ENCODE measurements at regions not wholly inside any gene's neighbourhood (a gene's known extent, or its start where the extent isn't known, plus 50 kb on each side); places are given as distances from the start of the nearest gene placed in this dataset.
A peak's percentile ranks its signal among the peaks of the same experiment; 100 is the strongest.

DNA sequence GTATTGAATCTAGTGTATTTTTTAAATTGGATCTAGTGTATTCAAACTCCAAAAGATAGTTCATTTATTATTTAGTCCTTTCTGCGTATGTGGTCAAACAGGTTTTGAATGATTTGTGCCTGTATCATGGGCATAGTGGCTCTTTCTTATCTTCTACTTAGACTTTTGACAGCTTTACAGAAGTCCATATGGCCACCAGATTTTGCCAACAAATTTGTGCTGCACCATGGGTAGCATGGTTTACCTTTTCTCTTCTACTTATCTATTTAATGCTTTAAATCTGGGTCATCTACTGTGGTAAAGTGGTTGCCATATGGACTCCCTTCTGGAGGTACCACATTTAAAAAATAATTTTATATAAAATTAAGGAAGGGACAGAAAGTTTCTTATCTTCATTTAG is 66.9 kb upstream of the CADM2 start:
- no peak overlapping the region for H3K27ac ChIP-seq
- TF ChIP-seq, protein P1, sequence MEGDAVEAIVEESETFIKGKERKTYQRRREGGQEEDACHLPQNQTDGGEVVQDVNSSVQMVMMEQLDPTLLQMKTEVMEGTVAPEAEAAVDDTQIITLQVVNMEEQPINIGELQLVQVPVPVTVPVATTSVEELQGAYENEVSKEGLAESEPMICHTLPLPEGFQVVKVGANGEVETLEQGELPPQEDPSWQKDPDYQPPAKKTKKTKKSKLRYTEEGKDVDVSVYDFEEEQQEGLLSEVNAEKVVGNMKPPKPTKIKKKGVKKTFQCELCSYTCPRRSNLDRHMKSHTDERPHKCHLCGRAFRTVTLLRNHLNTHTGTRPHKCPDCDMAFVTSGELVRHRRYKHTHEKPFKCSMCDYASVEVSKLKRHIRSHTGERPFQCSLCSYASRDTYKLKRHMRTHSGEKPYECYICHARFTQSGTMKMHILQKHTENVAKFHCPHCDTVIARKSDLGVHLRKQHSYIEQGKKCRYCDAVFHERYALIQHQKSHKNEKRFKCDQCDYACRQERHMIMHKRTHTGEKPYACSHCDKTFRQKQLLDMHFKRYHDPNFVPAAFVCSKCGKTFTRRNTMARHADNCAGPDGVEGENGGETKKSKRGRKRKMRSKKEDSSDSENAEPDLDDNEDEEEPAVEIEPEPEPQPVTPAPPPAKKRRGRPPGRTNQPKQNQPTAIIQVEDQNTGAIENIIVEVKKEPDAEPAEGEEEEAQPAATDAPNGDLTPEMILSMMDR (IDR thresholded peaks at IDR 0.05) = no peak
- TF ChIP-seq ZFX (IDR thresholded peaks at IDR 0.05; ENCODE audit: borderline replicate concordance) = no peak

DNA sequence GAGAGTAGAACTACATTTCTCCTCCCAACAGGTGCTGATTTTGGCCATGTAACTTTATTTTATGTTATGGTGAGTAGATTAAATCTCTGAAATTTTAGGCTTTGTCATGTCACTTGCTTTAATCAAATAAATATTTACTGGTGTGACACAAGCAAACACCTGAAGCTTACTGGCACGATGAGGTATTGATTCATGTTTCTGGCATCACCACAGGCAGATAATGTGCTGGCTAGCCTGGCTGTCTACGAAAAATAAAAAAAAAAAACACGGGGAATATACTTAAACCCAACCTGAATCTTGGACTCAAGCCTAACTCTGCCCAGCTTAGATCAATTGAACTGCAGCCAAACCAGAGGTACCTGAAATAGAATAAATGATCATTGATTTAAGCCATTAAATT is 65.6 kb upstream of the CADM2 start:
- TF ChIP-seq, protein P1 (IDR thresholded peaks at IDR 0.05) = no peak
- no peak for TF ChIP-seq ZFX (IDR thresholded peaks at IDR 0.05; ENCODE audit: borderline replicate concordance)
- peak overlapping the region; percentile 46 for H3K27ac ChIP-seq

DNA sequence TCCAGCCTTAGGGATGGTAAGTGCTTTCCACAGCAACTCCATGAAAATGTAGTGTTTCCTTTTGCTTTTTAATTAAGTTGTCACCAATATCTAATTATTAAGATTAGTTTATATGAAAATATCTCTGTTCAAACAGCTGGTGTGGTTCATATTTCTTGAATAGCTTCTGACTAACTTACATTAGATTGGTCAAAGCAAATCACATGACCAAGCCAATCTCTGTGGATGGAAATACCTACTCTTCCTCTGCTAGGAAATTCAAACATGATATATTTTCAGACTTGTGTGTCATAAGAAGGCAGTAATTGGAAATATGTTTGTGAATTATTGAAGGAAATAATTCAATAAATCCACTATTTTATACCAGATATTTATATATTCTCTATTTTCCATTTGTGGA is 54.6 kb upstream of the CADM2 start:
- TF ChIP-seq ZFX (IDR thresholded peaks at IDR 0.05; ENCODE audit: borderline replicate concordance) = no peak
- TF ChIP-seq, protein P1 (IDR thresholded peaks at IDR 0.05) = no peak

DNA sequence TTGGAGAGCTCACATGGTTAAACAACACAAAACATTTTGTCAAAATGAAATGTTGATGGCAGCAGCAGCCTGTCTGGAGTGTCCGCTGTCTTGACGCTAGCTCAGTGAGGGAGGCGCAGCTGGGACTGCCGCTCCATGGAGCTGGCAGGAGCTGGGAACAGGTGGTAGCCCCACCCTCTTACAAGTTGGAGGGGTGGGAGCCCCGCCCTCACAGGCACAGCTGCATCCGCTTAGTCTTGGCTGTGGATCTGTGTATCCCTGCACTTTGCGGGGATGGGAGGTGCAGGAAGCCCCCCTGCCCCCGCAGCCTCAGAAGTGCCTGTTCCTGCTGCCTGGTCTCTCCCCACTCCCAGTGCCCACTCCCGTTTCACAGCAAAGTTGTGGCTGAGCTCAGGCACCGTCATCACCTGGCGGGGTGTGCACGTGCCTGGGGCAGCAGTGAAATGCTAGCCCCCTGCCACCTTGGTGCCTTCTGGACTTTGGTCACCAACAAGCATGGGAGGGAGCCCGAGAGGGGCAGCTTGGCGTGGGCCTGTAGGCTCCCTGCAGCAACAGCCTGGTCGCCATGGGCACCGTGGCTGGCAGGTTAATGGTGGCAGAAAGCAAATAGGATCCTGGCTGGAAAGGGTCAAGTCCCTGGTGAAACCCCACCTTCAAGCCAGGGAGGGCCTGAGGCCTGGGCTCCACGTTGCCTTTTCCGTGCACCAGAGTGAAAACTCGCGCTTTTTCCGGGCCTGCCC is 53.8 kb upstream of the CADM2 start:
- H3K27ac ChIP-seq = no peak overlapping the region
- TF ChIP-seq, protein P1 (IDR thresholded peaks at IDR 0.05) = no peak
- no peak for TF ChIP-seq ZFX (IDR thresholded peaks at IDR 0.05; ENCODE audit: borderline replicate concordance)

More for the DNA sequence above, 54.6 kb upstream of the CADM2 start:
- H3K27ac ChIP-seq = no peak overlapping the region

DNA sequence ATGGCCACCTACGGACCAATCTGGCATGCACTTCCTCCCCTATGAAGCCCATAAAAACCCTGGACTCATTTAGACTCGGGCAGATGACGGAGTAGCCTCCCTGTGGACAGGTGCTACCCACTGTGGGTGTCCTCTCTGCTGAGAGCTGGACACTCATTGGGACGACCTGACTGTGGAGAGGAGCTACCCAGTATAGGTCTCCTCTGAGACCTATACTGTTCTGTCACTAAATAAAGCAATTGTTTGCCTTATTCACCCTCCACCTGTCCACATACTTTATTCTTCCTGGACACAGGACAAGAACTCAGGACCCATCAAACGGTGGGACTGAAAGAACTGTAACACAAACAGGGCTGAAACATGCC is 53.3 kb upstream of the CADM2 start:
- H3K27ac ChIP-seq = no peak overlapping the region
- TF ChIP-seq, protein P1 (IDR thresholded peaks at IDR 0.05) = no peak
- TF ChIP-seq ZFX (IDR thresholded peaks at IDR 0.05; ENCODE audit: borderline replicate concordance) = no peak

DNA sequence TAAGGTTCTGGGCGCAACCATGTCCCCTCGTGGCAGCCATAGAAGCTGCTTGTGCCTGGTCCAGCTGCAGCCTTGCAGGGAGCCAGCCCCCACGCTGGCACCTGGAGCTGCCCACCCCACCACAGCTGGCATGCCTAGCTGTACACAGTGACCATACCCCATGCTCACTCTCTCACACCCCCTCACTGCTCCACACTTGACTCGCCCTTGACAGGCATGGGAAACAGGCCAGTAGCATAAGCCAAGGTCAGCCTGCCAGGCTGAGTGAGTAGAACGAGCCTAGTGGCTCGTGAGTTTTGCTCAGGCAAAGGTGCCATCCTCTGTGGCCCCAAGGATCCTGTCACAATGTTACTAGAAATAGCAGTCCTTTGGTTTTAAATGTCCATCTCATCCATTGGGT is 52.7 kb upstream of the CADM2 start:
- H3K27ac ChIP-seq = no peak overlapping the region
- no peak for TF ChIP-seq ZFX (IDR thresholded peaks at IDR 0.05; ENCODE audit: borderline replicate concordance)
- TF ChIP-seq, protein P1 (IDR thresholded peaks at IDR 0.05) = no peak

Measured in 22Rv1 (cell line).